Muscle of back (tissue), 3 donors: ENCODE measurements at regions not wholly inside any gene's neighbourhood (a gene's known extent, or its start where the extent isn't known, plus 50 kb on each side); places are given as distances from the start of the nearest gene placed in this dataset.
"Not testable (repeated sequence)": the region's sequence is repeated elsewhere in the genome, so short reads cannot be mapped to it uniquely, and the experiment has no call there.

Experiments
- DNase-seq, 3 donors: peaks; one replicate each; pipeline versions ENCODE4 v3.0.0 to v3.0.0-alpha.2; 2013

- DNase-seq = peak in 1 of 3 donors; percentile 27
Observed at GRCh38 chr5:98301547-98301946, 471.9 kb upstream of the RGMB start.

DNA sequence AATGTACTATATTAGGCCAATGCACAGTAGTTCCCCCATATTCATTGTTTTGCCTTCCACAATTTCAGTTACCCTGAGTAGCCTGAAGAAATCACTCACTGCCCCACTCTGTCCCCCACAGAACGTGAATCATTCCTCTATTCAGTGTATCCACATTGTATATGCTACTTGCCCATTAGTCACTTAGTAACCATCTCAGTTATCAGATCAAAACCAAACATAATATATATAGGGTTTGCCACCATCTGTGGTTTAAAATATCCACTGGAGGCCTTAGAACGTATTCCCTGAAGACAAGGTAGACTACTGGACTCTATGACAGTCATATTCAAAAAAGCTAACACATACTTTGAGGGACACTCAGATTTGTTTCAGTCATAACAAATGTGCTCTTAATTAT is 465.7 kb upstream of the RGMB start:
- DNase-seq = peak in 1 of 3 donors; percentile 74

- no peak for DNase-seq
Observed at GRCh38 chr5:98308231-98308630, 465.2 kb upstream of the RGMB start.

- no peak for DNase-seq
Observed at GRCh38 chr5:98308960-98309359, 464.5 kb upstream of the RGMB start.

- peak; percentile 36 to 96 (median 36) for DNase-seq
Observed at GRCh38 chr5:98309785-98310598, 463.5 kb upstream of the RGMB start.

DNA sequence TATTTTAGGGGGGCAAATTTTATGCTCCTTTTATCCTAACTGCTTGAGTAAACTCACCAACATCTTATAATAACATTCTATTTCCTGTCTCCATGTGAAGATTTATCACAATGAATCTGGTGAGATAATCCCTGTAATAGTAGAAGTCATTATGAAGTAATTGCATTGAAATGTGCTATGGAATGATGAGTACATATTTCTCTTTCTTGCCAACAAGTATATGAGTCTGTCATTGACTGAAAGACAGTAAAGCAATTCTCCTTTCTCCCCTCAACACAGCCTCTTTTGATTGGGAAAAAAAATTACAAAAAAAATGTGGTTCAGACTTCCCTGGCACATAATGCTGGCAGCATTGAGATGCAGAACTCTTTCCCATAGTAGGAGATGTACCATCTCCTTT is 459.2 kb upstream of the RGMB start:
- peak; percentile 25 to 81 (median 60) for DNase-seq

- DNase-seq = peak in 2 of 3 donors; percentile 43 to 78
Observed at GRCh38 chr5:98318386-98318785, 455.1 kb upstream of the RGMB start.

GRCh38 chr5:98319299-98320011 is 454.0 kb upstream of the RGMB start:
- no peak for DNase-seq

DNA sequence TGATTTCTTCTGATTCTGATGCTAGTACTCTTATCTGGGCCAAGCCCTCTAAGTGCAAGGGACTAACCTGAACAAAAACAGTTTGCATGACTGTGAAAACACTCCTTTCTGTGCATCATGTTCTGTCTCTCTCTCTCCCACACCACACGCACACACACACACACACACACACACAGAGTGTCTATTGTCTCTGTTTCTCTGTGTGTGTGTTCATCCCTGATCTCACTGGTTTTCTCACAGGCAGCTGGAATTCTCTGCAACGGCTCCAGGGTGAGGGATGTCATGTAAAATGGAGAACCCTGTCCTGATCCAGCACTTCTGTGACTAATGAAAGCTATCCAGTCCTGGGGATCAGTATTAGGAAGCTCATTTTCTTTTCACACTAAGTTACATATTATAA is 453.1 kb upstream of the RGMB start:
- no peak for DNase-seq

DNA sequence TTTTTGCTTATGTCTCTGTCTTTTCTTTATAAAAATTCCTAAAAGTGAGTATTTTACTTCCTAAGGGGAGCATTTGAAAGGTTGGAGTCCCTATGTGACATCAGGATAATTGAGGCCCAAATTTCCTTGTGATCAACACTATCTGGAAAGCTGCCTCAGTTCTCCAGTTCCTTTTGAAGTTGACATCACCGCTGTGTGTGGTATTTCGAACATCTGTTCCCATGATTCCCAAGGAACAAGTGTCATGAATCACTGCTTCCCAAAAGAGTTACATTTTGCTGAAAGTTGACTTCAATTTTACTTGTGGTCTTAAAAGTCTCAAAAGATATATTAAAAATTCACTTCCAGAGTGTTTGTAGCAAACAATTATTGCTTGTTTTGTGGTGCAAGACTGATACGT is 452.1 kb upstream of the RGMB start:
- DNase-seq = peak in 2 of 3 donors; percentile 30 to 63

DNA sequence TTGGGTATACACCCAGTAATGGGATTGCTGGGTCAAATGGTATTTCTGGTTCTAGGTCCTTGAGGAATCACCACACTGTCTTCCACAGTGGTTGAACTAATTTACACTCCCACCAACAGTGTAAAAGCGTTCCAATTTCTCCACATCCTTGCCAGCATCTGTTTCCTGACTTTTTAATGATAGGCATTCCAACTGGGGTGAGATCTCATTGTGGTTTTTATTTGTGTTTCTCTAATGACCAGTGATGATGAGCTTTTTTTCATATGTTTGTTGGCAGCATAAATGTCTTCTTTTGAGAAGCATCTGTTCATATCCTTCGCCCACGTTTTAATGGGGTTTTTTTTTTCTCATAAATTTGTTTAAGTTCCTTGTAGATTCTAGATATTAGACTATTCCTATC is 448.3 kb upstream of the RGMB start:
- DNase-seq = not testable (repeated sequence)

- no peak for DNase-seq
Observed at GRCh38 chr5:98328015-98328414, 445.4 kb upstream of the RGMB start.

- no peak for DNase-seq
Observed at GRCh38 chr5:98330871-98331270, 442.6 kb upstream of the RGMB start.

DNA sequence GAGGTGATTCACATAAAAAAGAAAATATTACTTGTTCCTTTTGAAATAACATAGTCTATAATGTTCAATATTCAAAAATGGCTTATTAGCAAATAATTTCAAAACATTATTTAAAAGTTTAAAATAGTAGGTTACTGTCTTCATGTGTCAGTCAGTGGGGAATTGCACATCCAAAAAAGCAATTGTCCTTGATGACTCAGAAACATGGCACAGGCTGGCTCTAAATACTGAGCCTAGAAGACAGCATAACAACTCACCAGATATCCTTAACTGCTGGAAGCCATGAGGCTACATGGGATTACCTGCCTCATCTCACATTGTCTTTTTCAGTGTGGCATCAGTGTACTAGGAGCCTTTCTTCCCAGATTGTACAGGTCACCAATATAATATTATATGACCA is 439.5 kb upstream of the RGMB start:
- DNase-seq = no peak

GRCh38 chr5:98334946-98335345 is 438.5 kb upstream of the RGMB start:
- no peak for DNase-seq

DNA sequence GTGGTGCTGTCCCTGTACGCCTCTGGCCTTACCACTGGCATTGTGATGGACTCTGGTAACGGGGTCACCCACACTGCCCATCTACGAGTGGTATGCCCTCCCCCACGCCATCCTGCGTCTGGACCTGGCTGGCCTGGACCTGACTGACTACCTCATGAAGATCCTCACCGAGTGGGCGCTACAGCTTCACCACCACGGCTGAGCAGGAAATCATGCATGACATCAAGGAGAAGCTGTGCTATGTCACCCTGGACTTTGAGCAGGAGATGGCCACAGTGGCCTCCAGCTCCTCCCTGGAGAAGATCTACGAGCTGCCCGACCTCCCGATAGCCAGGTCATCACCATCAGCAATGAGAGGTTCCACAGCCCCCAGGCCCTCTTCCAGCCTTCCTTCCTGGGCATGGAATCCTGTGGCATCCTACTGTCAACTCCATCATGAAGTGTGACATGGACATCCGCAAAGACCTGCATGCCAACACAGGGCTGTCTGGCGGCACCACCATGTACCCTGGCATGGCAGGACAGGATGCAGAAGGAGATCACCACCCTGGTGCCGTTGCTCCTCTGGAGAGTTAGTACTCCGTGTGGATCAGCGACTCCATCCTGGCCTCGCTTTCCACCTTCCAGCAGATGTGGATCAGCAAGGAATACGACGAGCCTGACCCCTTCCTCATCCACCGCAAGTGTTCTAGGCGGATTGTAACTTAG is 434.2 kb upstream of the RGMB start:
- DNase-seq = no peak

DNA sequence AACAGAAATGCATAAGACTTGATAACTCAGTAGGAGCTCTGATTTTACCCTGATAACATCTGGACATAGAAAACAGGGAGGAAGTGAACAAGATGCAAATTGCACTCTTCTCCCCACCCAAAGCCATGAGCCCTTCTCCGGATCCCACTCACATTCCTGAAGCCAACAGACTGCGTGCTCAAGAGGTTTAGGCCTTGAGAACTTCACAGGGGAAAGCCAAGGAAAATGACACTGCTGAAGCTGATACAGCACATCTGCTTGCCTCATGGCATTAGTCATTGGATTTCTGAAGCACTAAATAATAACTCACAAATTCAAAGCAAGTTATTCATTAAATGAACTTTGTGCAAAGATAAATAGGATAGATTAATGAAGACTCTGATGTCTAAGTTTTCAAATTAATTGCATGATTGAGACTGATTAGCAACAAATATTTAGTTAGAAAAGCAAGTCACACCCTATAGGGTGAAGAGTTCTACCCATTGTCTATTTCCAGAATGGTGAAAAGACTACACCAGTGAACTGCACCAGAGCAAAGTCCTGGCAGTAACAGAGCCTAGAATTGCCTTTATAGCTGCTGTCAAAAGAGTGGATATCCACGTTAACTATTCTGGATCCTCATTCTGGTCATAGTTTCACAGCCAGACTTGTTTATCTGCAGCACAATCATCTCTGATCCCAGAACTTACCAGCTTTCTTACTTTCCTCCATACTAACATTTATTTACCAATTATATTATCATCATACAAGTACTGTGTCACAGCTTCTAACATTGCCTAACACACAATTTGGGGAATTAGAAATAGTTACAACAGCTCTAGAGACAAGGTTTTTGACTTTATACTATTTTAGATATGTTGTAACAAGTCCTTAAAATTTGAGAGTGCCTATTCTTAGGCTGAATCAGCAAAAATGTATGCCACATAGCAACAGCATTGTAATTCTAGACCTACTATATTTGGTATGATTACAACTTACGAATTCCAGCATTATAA is 432.1 kb upstream of the RGMB start:
- DNase-seq = peak in 2 of 3 donors; percentile 52 to 84

DNA sequence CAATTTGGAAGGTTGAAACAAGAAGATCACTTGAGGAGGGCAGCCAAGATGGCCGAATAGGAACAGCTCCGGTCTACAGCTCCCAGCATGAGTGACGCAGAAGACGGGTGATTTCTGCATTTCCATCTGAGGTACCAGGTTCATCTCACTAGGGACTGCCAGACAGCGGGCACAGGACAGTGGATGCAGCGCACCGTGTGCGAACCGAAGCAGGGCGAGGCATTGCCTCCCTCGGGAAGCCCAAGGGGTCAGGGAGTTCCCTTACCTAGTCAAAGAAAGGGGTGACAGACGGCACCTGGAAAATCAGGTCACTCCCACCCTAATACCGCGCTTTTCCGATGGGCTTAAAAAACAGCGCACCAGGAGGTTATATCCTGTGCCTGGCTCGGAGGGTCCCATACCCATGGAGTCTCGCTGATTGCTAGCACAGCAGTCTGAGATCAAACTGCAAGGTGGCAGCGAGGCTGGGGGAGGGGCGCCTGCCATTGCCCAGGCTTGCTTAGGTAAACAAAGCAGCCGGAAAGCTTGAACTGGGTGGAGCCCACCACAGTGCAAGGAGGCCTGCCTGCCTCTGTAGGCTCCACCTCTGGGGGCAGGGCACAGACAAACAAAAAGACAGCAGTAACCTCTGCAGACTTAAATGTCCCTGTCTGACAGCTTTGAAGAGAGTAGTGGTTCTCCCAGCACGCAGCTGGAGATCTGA is 430.4 kb upstream of the RGMB start:
- not testable (repeated sequence) for DNase-seq

DNA sequence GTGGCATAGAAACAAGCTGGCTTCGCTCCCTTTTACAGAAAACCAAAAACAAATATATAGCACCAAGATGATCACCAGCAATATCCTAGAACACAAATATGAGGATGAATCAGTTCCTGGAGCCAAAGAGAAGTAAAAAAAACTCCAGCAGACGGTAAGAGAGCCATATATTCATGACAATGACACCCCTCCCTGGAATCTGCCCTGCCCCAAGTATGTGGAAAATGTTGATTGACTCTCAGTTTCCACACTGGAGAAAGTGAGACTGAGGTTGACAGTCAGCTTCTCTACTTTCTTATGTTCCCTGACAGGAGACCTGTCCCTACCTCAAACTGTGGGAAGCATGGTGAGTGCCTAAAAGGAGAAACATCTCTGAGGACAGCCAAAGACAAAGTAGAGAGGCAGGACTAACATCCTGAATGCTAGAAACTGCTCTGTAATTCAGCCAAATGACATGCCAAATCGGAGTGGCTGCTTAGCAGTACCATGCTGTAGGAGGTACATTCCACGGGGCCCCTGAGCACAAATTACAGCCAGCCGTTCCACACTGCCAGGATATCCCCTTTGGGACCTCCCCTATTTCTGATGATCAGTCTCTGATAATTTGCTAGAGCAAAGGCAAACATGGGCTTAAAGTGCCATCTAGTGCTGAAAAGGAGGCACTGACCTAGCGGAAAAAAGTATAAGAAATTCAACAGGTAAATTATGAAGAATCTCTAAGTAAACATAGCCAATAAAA is 424.0 kb upstream of the RGMB start:
- peak in 1 of 3 donors; percentile 80 for DNase-seq

DNA sequence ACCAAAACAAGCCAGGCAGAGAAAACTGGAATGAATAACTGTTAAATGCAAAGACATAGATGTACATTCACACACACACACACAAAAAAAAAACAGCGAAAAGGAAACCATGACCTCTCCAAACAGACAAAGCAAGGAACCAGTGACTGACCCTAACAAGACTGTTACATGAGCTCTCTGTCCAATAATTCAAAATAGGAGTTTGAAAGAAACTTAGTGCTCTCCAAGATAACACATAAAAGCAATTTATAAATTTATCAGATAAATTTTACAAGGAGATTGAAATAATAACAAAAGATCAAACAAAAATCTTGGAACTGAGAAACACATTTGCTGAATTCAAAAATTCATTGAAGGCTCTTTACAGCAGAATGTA is 423.5 kb upstream of the RGMB start:
- DNase-seq = no peak
